Neuronal stem cell (in vitro differentiated cells): ENCODE measurements at regions not wholly inside any gene's neighbourhood (a gene's known extent, or its start where the extent isn't known, plus 50 kb on each side); places are given as distances from the start of the nearest gene placed in this dataset.
"Not testable (repeated sequence)": the region's sequence is repeated elsewhere in the genome, so short reads cannot be mapped to it uniquely, and the experiment has no call there.

Source experiments
- DNase-seq: peaks from one replicate; pipeline ENCODE4 v3.0.0-alpha.2; 2013; ENCODE audit warnings: low spot score
- H2AFZ ChIP-seq: one replicate; pipeline ENCODE4 v1.6.1; 2013; ENCODE audit warnings: mild to moderate bottlenecking, low read length, inconsistent platforms
- H2AK5ac ChIP-seq: 2 replicates; pipeline ENCODE4 v1.6.1; 2013; ENCODE audit warnings: low read depth, mild to moderate bottlenecking, inconsistent platforms, low read length, moderate library complexity, mixed read lengths
- H2BK120ac ChIP-seq: 2 replicates; pipeline ENCODE4 v1.6.1; 2013; ENCODE audit warnings: low read depth, mild to moderate bottlenecking, inconsistent platforms, low read length, moderate library complexity, mixed read lengths
- H2BK12ac ChIP-seq: one replicate; pipeline ENCODE4 v1.6.1; 2013; ENCODE audit warnings: low read length, inconsistent platforms
- H2BK15ac ChIP-seq: 2 replicates; pipeline ENCODE4 v1.6.1; 2013; ENCODE audit warnings: mild to moderate bottlenecking, low read length, inconsistent platforms, mixed read lengths
- H2BK5ac ChIP-seq: one replicate; pipeline ENCODE4 v1.6.1; 2013; ENCODE audit warnings: inconsistent platforms, mild to moderate bottlenecking, low read length, moderate library complexity
- H3K14ac ChIP-seq: one replicate; pipeline ENCODE4 v1.6.1; 2013; ENCODE audit warnings: low read length, inconsistent platforms
- H3K18ac ChIP-seq: 2 replicates; pipeline ENCODE4 v1.6.1; 2013; ENCODE audit warnings: low read length, inconsistent platforms
- H3K23ac ChIP-seq: 2 replicates; pipeline ENCODE4 v1.6.1; 2013; ENCODE audit warnings: low read depth, mild to moderate bottlenecking, mixed read lengths, low read length, inconsistent platforms; ENCODE audit not compliant: poor library complexity
- H3K27ac ChIP-seq: replicated peaks from 3 replicates; pipeline ENCODE4 v1.5.1; 2013; ENCODE audit warnings: low read length, inconsistent platforms
- H3K27me3 ChIP-seq, 3 experiments: 2 replicates each; pipeline ENCODE4 v1.6.1; 2013; ENCODE audit warnings: low read length in 3 of 3, mild to moderate bottlenecking in 2 of 3, inconsistent platforms in 1 of 3, low read depth in 1 of 3, mixed read lengths in 1 of 3, moderate library complexity in 1 of 3; ENCODE audit not compliant: control insufficient read depth in 3 of 3, insufficient read depth in 3 of 3
- H3K36me3 ChIP-seq, 2 donors: replicated peaks in 1 of 2; 2 replicates each; pipeline ENCODE4 v1.6.1; 2013; ENCODE audit warnings: low read length in 2 of 2; ENCODE audit not compliant: control insufficient read depth in 2 of 2, insufficient read depth in 2 of 2
- H3K4ac ChIP-seq: 2 replicates; pipeline ENCODE4 v1.6.1; 2013; ENCODE audit warnings: inconsistent platforms, mild to moderate bottlenecking, low read length, moderate library complexity
- H3K4me1 ChIP-seq, 2 donors: 1 replicate in 1 of 2; 2 replicates in 1 of 2; pipeline ENCODE4 v1.6.1; 2013; ENCODE audit warnings: low read length in 2 of 2, low read depth in 1 of 2; ENCODE audit not compliant: control insufficient read depth in 2 of 2, insufficient read depth in 1 of 2
- H3K4me2 ChIP-seq: one replicate; pipeline ENCODE4 v1.6.1; 2013; ENCODE audit warnings: mild to moderate bottlenecking, low read length, inconsistent platforms; ENCODE audit not compliant: insufficient read depth, poor library complexity, severe bottlenecking
- H3K4me3 ChIP-seq, 2 donors: 2 replicates each; pipeline ENCODE4 v1.5.1; 2013; ENCODE audit warnings: low read length in 2 of 2, mild to moderate bottlenecking in 2 of 2, inconsistent platforms in 1 of 2, moderate library complexity in 1 of 2
- H3K79me1 ChIP-seq: one replicate; pipeline ENCODE4 v1.6.1; 2013; ENCODE audit warnings: low read depth, mild to moderate bottlenecking, inconsistent platforms, low read length, moderate library complexity
- H3K9ac ChIP-seq: one replicate; pipeline ENCODE4 v1.6.1; 2013; ENCODE audit warnings: mild to moderate bottlenecking, low read depth, low read length, inconsistent platforms; ENCODE audit not compliant: poor library complexity
- H3K9me3 ChIP-seq, 2 donors: replicated peaks in 1 of 2; 2 replicates each; pipeline versions ENCODE3 to v1.6.1; 2013; ENCODE audit warnings: low read length in 2 of 2, mild to moderate bottlenecking in 2 of 2, inconsistent platforms in 1 of 2, low read depth in 1 of 2, mixed read lengths in 1 of 2, moderate library complexity in 1 of 2; ENCODE audit not compliant: control insufficient read depth in 2 of 2, insufficient read depth in 1 of 2
- H4K8ac ChIP-seq: one replicate; pipeline ENCODE4 v1.6.1; 2013; ENCODE audit warnings: low read depth, mild to moderate bottlenecking, inconsistent platforms, low read length, moderate library complexity
- H4K91ac ChIP-seq: one replicate; pipeline ENCODE4 v1.6.1; 2013; ENCODE audit warnings: low read length, low read depth, mild to moderate bottlenecking, inconsistent platforms; ENCODE audit not compliant: poor library complexity
- WGBS, 2 donors: extraction: QIAGEN DNeasy Blood & Tissue Kit; methylation state at CpG; one replicate each; pipeline ENCODE4 v1.1.7; 2013; ENCODE audit warnings: missing lambda C conversion rate in 2 of 2, mixed read lengths in 1 of 2; ENCODE audit not compliant: insufficient read length in 2 of 2, insufficient replicate concordance in 1 of 2; ENCODE audit errors: extremely low coverage in 2 of 2; 5-methylcytosine and 5-hydroxymethylcytosine counted together

DNA sequence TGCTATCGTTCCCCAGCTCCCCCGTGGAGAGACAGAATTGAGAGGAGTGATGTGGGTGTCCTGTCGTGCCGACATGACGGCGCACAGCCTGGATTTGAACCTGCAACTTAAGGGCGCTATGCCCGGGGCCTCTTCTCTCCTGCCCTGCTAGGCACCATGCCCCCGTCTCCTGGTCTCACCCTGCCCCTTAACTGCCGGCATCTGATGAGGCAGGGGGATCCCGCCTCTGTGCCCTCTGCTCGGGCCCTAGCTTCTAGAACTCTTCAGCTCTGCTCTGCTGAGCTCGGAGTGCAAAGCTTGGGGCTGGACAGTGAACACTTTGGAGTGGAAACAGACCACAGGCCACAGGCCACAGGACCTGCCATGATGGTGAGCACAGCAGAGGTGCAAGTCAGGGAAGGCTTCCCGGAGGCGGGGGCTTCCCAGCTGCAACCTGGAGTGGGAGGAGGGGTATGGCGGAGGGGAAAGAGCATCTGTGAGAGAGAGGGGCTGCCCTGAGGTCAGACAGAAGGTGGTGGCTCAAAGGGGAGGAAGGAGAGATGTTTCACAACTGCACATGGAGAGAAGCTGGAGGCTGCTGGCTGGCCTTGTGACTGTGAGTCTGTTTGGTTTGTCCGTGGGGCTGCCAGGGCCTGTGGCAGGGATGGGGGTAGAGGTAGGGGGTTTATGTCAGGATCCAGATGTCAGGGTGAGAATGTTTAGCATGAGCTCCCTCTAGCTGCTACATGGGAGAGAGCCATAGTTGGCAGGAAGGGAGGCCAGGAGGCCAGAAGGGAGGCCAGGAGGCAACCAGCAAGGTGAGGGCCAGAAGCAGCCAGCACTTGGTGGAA lies 107.8 kb downstream of the CRLF3 start:
- Histone ChIP-seq H3K18ac (no peak overlapping the region), H3K27ac (no peak overlapping the region)

DNA sequence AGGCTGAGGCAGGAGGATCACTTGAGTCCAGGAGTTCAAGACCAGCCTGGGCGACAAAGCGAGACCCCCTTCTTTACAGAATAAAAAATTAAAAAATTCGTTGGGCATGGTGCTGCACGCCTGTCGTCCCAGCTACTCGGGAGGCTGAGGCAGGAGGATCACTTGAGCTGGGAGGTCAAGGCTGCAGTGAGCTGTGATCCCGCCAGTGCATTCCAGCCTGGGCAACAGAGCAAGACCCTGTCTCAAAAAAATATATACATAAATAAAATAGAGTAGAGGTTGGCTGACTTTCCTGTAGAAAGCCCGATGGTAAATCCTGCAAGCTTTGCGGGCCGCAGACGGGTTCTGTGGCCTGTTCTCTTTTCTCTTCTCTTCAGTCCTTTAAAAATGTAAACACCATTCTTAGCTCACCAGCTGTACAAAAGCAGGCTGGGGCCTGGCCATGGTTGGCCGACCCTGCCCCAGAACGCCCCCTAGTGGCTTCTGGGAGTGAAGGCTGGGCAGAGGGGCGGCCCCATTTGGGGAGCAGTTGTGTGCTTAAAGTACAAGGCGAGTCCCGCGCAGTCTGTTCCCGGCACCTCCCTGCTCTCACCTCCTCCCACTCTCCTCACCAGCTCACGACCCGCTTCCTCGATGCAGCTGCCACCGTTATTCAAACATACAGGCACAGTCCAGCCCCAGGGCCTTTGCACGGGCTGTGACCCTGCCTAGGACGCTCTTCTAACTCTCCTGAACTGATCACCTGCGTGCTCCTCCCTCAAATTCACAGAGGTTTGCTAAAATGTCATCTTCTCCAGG lies 109.5 kb downstream of the CRLF3 start:
- H3K9me3 ChIP-seq, H3K4me1 ChIP-seq, H3K9ac ChIP-seq, H3K4me2 ChIP-seq, H2BK120ac ChIP-seq, H3K36me3 ChIP-seq, H3K23ac ChIP-seq, H2BK15ac ChIP-seq, H3K27ac ChIP-seq, H4K91ac ChIP-seq, H3K27me3 ChIP-seq, H3K14ac ChIP-seq, H4K8ac ChIP-seq, H2BK5ac ChIP-seq, H3K4me3 ChIP-seq, H3K4ac ChIP-seq, DNase-seq, H2AK5ac ChIP-seq, H2AFZ ChIP-seq, H2BK12ac ChIP-seq: not testable (repeated sequence)
- Histone ChIP-seq H3K79me1 (peaks cover 40% of the 10 kb centered on the region), H3K18ac (peak overlapping the region; percentile 38)
- WGBS, 2 donors: no CpG with 5 or more reads among the region's 25 CpGs

More for the DNA sequence above, 107.8 kb downstream of the CRLF3 start:
- H3K4me2 ChIP-seq: no peak overlapping the region
- H3K4me1 ChIP-seq: no peaks in the 10 kb centered on the region
- WGBS, 2 donors: no CpG with 5 or more reads among the region's 17 CpGs
- H4K91ac ChIP-seq: no peak overlapping the region
- H3K4me3 ChIP-seq: no peak overlapping the region
- no peak overlapping the region for H2BK5ac ChIP-seq
- no peak overlapping the region for H4K8ac ChIP-seq
- no peak overlapping the region for H3K14ac ChIP-seq
- no peak overlapping the region for H2AFZ ChIP-seq
- DNase-seq: no peak
- H2BK12ac ChIP-seq: no peak overlapping the region
- no peaks in the 10 kb centered on the region for H3K27me3 ChIP-seq
- H2BK120ac ChIP-seq: no peak overlapping the region
- H2BK15ac ChIP-seq: peak overlapping the region; percentile 49
- peaks cover 3 to 7% of the 10 kb centered on the region in 2 donors for H3K36me3 ChIP-seq
- peaks cover 40% of the 10 kb centered on the region for H3K79me1 ChIP-seq
- no peak overlapping the region for H3K9ac ChIP-seq
- no peaks in the 10 kb centered on the region for H3K9me3 ChIP-seq
- peak overlapping the region; percentile 55 for H3K23ac ChIP-seq
- peak overlapping the region; percentile 52 for H2AK5ac ChIP-seq
- no peak overlapping the region for H3K4ac ChIP-seq

DNA sequence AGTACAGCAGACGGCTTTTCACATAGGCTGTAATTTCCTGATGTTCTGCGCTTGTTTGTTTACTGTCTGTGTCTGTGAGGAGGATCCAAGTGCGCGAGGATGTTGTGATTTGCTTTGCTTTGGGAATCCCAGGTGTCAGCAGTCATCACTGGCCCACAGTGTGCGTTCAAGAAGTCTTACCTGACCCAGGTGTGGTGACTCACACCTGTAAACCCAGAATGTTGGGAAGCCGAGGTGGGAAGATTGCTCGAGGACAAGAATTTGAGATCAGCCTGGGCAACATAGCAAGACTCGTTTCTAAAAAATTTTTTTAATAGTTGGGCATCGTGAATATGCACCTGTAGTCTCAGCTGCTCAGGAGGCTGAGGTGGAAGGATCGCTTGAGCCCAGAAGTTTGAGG lies 110.7 kb downstream of the CRLF3 start:
- H3K4me1 ChIP-seq, H3K4ac ChIP-seq, H3K23ac ChIP-seq, H3K36me3 ChIP-seq, H3K27me3 ChIP-seq, H2BK15ac ChIP-seq, DNase-seq, H3K18ac ChIP-seq, H3K4me3 ChIP-seq, H4K91ac ChIP-seq, H2AK5ac ChIP-seq, H3K14ac ChIP-seq, H2AFZ ChIP-seq, H3K9me3 ChIP-seq, H2BK120ac ChIP-seq, H3K27ac ChIP-seq, H2BK12ac ChIP-seq, H2BK5ac ChIP-seq, H3K4me2 ChIP-seq, H3K9ac ChIP-seq, H4K8ac ChIP-seq: not testable (repeated sequence)
- H3K79me1 ChIP-seq: peaks cover 34% of the 10 kb centered on the region
- no CpG with 5 or more reads among the region's 10 CpGs for WGBS, 2 donors

DNA sequence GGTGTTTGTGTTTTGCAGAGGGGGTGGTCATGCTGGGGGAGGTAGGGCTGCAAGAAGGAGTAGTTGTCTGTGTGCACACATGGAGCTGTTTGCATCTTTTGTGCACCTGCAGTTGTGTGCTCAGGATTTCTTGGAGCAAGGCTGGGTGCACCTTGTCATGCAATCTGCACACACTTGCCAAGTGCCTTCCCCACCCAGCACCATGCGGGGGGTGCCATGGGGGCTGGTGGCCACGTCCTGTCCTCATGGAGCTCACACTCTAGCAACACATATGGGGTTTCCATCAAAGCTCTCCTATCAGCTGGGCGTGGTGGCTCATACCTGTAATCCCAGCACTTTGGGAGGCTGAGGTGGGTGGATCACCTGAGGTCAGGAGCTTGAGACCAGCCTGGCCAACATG lies 111.6 kb downstream of the CRLF3 start:
- no CpG with 5 or more reads among the region's 3 CpGs for WGBS, 2 donors
- H2BK120ac ChIP-seq, H3K4me1 ChIP-seq, H3K27me3 ChIP-seq, H3K4me2 ChIP-seq, H3K4ac ChIP-seq, H3K14ac ChIP-seq, H2AFZ ChIP-seq, H2BK15ac ChIP-seq, H4K91ac ChIP-seq, H3K4me3 ChIP-seq, H3K23ac ChIP-seq, H4K8ac ChIP-seq, H3K36me3 ChIP-seq, H3K18ac ChIP-seq, DNase-seq, H2AK5ac ChIP-seq, H3K9me3 ChIP-seq, H2BK5ac ChIP-seq, H2BK12ac ChIP-seq, H3K27ac ChIP-seq: not testable (repeated sequence)
- Histone ChIP-seq H3K9ac (peak overlapping the region; percentile 60), H3K79me1 (peaks cover 31% of the 10 kb centered on the region)
